Cardiac fibroblast (primary cell): ENCODE measurements at regions not wholly inside any gene's neighbourhood (a gene's known extent, or its start where the extent isn't known, plus 50 kb on each side); places are given as distances from the start of the nearest gene placed in this dataset.

Experiments used
- DNase-seq, 2 donors: peaks; one replicate each; pipeline versions ENCODE4 v3.0.0 to v3.0.0-alpha.2; 2010; ENCODE audit warnings: low read depth in 2 of 2
- H3K4me3 ChIP-seq, 2 donors: replicated peaks in 1 of 2; 1 replicate in 1 of 2; 2 replicates in 1 of 2; pipeline ENCODE4 v1.5.1; 2011; ENCODE audit warnings: low read depth in 2 of 2, low read length in 2 of 2, mild to moderate bottlenecking in 2 of 2, moderate library complexity in 1 of 2
- CTCF ChIP-seq: IDR thresholded peaks from one replicate; pipeline ENCODE4 v1.5.1; 2011; ENCODE audit warnings: low read depth, mild to moderate bottlenecking, low read length, inconsistent platforms

DNA sequence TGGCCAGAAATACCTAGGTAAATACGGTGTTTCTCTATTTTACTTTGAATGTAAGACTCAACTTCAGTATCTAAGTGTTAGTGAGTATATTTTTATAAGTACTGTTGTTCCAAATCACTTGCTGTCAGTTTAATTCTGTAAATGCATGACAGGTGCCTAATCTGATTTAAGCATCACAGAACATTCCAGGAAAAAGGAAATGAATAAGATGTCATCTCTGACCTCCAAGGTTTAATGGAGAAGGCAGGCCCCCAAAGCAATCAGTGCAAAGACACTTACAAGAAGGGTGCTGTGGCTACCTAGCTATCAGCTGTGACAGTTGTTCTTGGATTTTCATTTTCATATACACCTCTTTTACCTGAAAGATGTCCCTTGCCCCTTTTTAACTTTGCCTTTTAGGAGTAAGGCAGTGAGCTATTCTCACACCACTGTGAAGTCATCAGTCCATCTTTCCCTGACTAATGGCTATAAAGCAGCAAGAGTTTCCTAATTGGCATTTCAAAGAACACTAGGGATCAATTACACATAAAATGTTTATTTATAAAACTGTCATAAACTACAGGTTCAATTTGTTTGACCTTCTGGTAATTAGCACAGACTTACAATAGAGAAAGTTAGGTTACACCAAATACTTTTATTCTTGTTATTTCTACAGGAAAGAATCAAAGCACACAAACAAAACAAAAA lies 427.6 kb downstream of the SPRY2 start:
- no peak overlapping the region for H3K4me3 ChIP-seq
- DNase-seq: no peak
- no peak for TF ChIP-seq CTCF

DNA sequence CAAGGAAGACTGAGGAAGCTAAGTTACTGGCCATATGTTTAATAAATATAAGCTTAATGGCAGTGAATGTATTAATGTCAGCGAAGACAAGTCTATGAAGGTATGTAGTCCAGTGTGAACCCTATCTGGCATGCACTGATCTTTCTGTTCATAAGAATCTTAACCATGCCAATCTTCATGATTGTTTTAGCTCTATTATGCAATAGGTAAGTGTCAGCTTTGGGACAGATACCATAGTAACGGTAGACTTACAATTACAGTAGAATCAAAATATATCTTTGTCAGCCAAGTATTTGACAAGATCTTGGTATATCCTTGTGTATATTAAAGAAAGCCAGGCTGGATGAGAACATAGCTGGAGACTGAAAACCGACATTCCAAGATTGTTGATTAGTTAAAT lies 428.5 kb downstream of the SPRY2 start:
- TF ChIP-seq CTCF: no peak
- no peak overlapping the region for H3K4me3 ChIP-seq
- no peak for DNase-seq

GRCh38 chr13:79910875-79911540 lies 429.9 kb downstream of the SPRY2 start:
- TF ChIP-seq CTCF: no peak
- H3K4me3 ChIP-seq: no peak overlapping the region
- no peak for DNase-seq

DNA sequence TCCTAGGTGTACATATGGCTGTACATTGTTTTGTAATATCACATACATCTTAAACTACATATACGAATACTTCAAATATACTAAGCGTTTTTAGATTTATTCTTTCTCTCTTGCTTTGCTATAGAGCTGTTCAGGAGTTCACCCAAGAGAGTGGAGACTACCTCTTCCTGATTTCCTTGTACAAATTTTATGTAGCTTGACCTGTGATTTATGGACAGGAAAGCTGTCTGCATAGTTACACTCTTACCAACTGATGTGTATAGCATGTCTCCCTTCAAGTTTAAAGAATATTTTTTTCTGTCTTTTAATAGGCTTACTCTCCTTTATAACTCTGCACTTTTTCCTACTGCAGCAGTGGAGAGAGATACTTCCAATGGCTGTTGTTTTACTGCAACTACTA lies 428.7 kb downstream of the NDFIP2 start:
- TF ChIP-seq CTCF: no peak
- H3K4me3 ChIP-seq: no peak overlapping the region
- no peak for DNase-seq

GRCh38 chr13:79908381-79908780 lies 427.4 kb downstream of the NDFIP2 start:
- no peak for DNase-seq
- no peak overlapping the region for H3K4me3 ChIP-seq
- no peak for TF ChIP-seq CTCF

- DNase-seq: no peak
- H3K4me3 ChIP-seq: no peak overlapping the region
- TF ChIP-seq CTCF: no peak
These were observed 426.6 kb downstream of the NDFIP2 start for GRCh38 chr13:79907527-79907926.

DNA sequence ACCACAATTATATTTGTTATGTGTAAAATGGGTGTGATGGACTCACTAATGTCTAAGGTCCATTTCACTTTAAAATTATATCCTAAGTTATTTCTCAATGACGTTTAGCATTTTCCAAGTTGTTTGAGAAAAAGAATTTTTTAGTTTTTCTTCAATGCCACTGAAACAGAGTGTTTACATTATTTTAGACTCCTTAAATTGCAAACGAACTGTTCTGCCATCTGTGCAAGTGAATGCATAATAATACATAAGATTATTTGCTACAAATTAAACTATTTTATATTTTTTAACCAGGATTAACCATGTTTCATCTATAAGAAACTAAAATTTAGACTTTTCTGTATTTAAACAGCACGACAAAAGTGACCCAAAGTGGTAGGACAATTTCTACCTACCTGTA lies 425.4 kb downstream of the NDFIP2 start:
- H3K4me3 ChIP-seq: no peak overlapping the region
- no peak for DNase-seq
- no peak for TF ChIP-seq CTCF
